NCI-H446 (cell line): ENCODE measurements at regions not wholly inside any gene's neighbourhood (a gene's known extent, or its start where the extent isn't known, plus 50 kb on each side); places are given as distances from the start of the nearest gene placed in this dataset.

Source experiments
- DNase-seq, 2 experiments: peaks; one replicate each; lab custom pipeline; 2025; lab: John Stamatoyannopoulos, UW

GRCh38 chr9:89807682-89808075 is 202.9 kb downstream of the GADD45G start:
- DNase-seq = no peak

GRCh38 chr9:89808076-89808755 is 203.4 kb downstream of the GADD45G start:
- no peak for DNase-seq

GRCh38 chr9:89808756-89809181 is 204.0 kb downstream of the GADD45G start:
- DNase-seq = no peak

- no peak for DNase-seq
Observed at GRCh38 chr9:89810431-89810830, 205.6 kb downstream of the GADD45G start.

GRCh38 chr9:89811356-89811755 is 206.5 kb downstream of the GADD45G start:
- no peak for DNase-seq

GRCh38 chr9:89811886-89812450 is 207.2 kb downstream of the GADD45G start:
- no peak for DNase-seq

GRCh38 chr9:89812556-89813181 is 207.9 kb downstream of the GADD45G start:
- DNase-seq = no peak

GRCh38 chr9:89813482-89813881 is 208.7 kb downstream of the GADD45G start:
- no peak for DNase-seq

GRCh38 chr9:89814340-89815040 is 209.7 kb downstream of the GADD45G start:
- no peak for DNase-seq

GRCh38 chr9:89815061-89815902 is 210.5 kb downstream of the GADD45G start:
- no peak for DNase-seq

- DNase-seq = peak in 1 of 2 experiments; percentile 32
Observed at GRCh38 chr9:89815903-89816573, 211.2 kb downstream of the GADD45G start.

GRCh38 chr9:89817151-89817950 is 212.5 kb downstream of the GADD45G start:
- no peak for DNase-seq

GRCh38 chr9:89820337-89820736 is 215.5 kb downstream of the GADD45G start:
- DNase-seq = no peak

GRCh38 chr9:89821081-89821480 is 216.3 kb downstream of the GADD45G start:
- DNase-seq = no peak

GRCh38 chr9:89822996-89823395 is 218.2 kb downstream of the GADD45G start:
- DNase-seq = no peak

- DNase-seq = no peak
Observed at GRCh38 chr9:89825669-89826068, 220.9 kb downstream of the GADD45G start.

- no peak for DNase-seq
Observed at GRCh38 chr9:89826186-89826585, 221.4 kb downstream of the GADD45G start.

- no peak for DNase-seq
Observed at GRCh38 chr9:89829346-89829745, 224.5 kb downstream of the GADD45G start.

- DNase-seq = no peak
Observed at GRCh38 chr9:89835666-89836065, 230.9 kb downstream of the GADD45G start.

- DNase-seq = no peak
Observed at GRCh38 chr9:89837162-89837933, 232.5 kb downstream of the GADD45G start.
